ENCODE measurements at regions not wholly inside any gene's neighbourhood (a gene's known extent, or its start where the extent isn't known, plus 50 kb on each side); places are given as distances from the start of the nearest gene placed in this dataset.
A peak's percentile ranks its signal among the peaks of the same experiment; 100 is the strongest.

- DNase-seq: no peak
Measured at GRCh38 chr13:22538400-22538799, 642.4 kb upstream of the SGCG start.

GRCh38 chr13:22549126-22549525, 631.7 kb upstream of the SGCG start:
- DNase-seq: no peak

- DNase-seq: no peak
Measured at GRCh38 chr13:22561581-22561980, 619.2 kb upstream of the SGCG start.

GRCh38 chr13:22562116-22562515, 618.7 kb upstream of the SGCG start:
- no peak for DNase-seq

GRCh38 chr13:22563272-22563671, 617.5 kb upstream of the SGCG start:
- no peak for DNase-seq

GRCh38 chr13:22569811-22570210, 611.0 kb upstream of the SGCG start:
- DNase-seq: no peak

GRCh38 chr13:22589880-22590279, 590.9 kb upstream of the SGCG start:
- no peak for DNase-seq

GRCh38 chr13:22592515-22592914, 588.3 kb upstream of the SGCG start:
- peak in 1 of 4 experiments; percentile 1 for DNase-seq

GRCh38 chr13:22594041-22594440, 586.7 kb upstream of the SGCG start:
- DNase-seq: no peak

- DNase-seq: no peak
Measured at GRCh38 chr13:22596171-22596863, 584.5 kb upstream of the SGCG start.

- DNase-seq: no peak
Measured at GRCh38 chr13:22599156-22599555, 581.6 kb upstream of the SGCG start.

- no peak for DNase-seq
Measured at GRCh38 chr13:22618002-22618401, 562.8 kb upstream of the SGCG start.

GRCh38 chr13:22625691-22626090, 555.1 kb upstream of the SGCG start:
- no peak for DNase-seq

GRCh38 chr13:22629374-22629773, 551.4 kb upstream of the SGCG start:
- DNase-seq: no peak

- DNase-seq: no peak
Measured at GRCh38 chr13:22642088-22642487, 538.7 kb upstream of the SGCG start.

- no peak for DNase-seq
Measured at GRCh38 chr13:22644941-22645340, 535.8 kb upstream of the SGCG start.

GRCh38 chr13:22647156-22647850, 533.5 kb upstream of the SGCG start:
- DNase-seq: no peak

- DNase-seq: no peak
Measured at GRCh38 chr13:22648320-22648801, 532.4 kb upstream of the SGCG start.

- no peak for DNase-seq
Measured at GRCh38 chr13:22652796-22653195, 528.0 kb upstream of the SGCG start.

- DNase-seq: no peak
Measured at GRCh38 chr13:22653866-22654265, 526.9 kb upstream of the SGCG start.

GRCh38 chr13:22655106-22655852, 525.5 kb upstream of the SGCG start:
- no peak for DNase-seq

GRCh38 chr13:22662771-22663170, 518.0 kb upstream of the SGCG start:
- DNase-seq: no peak

- DNase-seq: no peak
Measured at GRCh38 chr13:22665506-22665905, 515.3 kb upstream of the SGCG start.

GRCh38 chr13:22690756-22691155, 490.0 kb upstream of the SGCG start:
- DNase-seq: no peak
